ENCODE measurements at regions not wholly inside any gene's neighbourhood (a gene's known extent, or its start where the extent isn't known, plus 50 kb on each side); places are given as distances from the start of the nearest gene placed in this dataset.

GRCh38 chr3:16692486-16693344 lies 87.5 kb upstream of the DAZL start:
- no peak for TF ChIP-seq CTCF (IDR thresholded peaks at IDR 0.05)

GRCh38 chr3:16693820-16694219 lies 88.6 kb upstream of the DAZL start:
- no peak for TF ChIP-seq CTCF (IDR thresholded peaks at IDR 0.05)

- TF ChIP-seq CTCF (IDR thresholded peaks at IDR 0.05) = no peak
These were observed 90.5 kb upstream of the DAZL start for GRCh38 chr3:16695710-16696109.

GRCh38 chr3:16697443-16698147 lies 92.4 kb upstream of the DAZL start:
- TF ChIP-seq CTCF (IDR thresholded peaks at IDR 0.05) = no peak

- no peak for TF ChIP-seq CTCF (IDR thresholded peaks at IDR 0.05)
These were observed 95.4 kb upstream of the DAZL start for GRCh38 chr3:16700651-16701050.

- no peak for TF ChIP-seq CTCF (IDR thresholded peaks at IDR 0.05)
These were observed 99.7 kb upstream of the DAZL start for GRCh38 chr3:16704941-16705340.

- TF ChIP-seq CTCF (IDR thresholded peaks at IDR 0.05) = no peak
These were observed 102.0 kb upstream of the DAZL start for GRCh38 chr3:16707260-16707659.

Data from LNCAP (cell line).